ENCODE measurements at regions not wholly inside any gene's neighbourhood (a gene's known extent, or its start where the extent isn't known, plus 50 kb on each side); places are given as distances from the start of the nearest gene placed in this dataset.
A peak's percentile ranks its signal among the peaks of the same experiment; 100 is the strongest.

DNA sequence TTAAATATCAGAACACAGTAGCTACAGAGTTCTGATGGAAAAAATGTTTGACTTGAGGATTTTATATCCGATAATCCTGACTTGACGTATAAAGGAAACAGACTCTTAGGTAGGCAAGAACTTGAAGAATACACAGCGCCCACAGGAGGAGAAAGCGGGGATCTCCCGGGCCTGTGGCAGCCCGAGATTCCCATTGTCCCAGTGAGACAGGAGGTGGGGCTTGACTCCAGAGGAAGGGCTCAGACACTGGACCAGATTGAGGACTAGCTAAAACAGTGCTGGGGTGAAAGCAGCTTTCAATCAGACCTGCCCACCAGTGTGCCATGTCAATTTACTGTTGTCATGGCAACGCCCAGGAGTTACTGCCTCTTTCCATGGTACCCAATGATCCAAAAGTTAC is 51.1 kb upstream of the C14orf180 start:
- H3K9me2 ChIP-seq (ENCODE audit: insufficient read depth): no peaks in the 10 kb centered on the region
- DNase-seq (ENCODE audit: low read depth, low spot score) (no peak), ATAC-seq (no peak)
- H3K9ac ChIP-seq (ENCODE audit: low read length): no peak overlapping the region
- H3K36me3 ChIP-seq (ENCODE audit: control insufficient read depth in 1 of 2, insufficient read depth in 2 of 2, low read length in 2 of 2): no peaks in the 10 kb centered on the region
- no peaks in the 10 kb centered on the region for H4K20me1 ChIP-seq (ENCODE audit: insufficient read depth)
- no TSS peak for BruUV-seq (replicated peaks)
- H3K4me1 ChIP-seq (ENCODE audit: control insufficient read depth in 1 of 2, insufficient read depth in 2 of 2, low read length in 2 of 2): no peaks in the 10 kb centered on the region
- H3K4me3 ChIP-seq (replicated peaks in 1 of 2; ENCODE audit: low read depth in 1 of 2, low read length in 2 of 2): no peak overlapping the region
- intact Hi-C loops (cut with micrococcal nuclease): no loop called here
- H3K4me2 ChIP-seq (ENCODE audit: low read length): no peak overlapping the region
- H3K79me2 ChIP-seq (ENCODE audit: insufficient read depth, low read length): no peaks in the 10 kb centered on the region
- ChIA-PET RAD21 (ENCODE audit: low non-redundant PET in 1 of 2, low total read pairs in 2 of 2, uncharacterized antibody in 2 of 2, unreplicated experiment in 2 of 2) (no interaction called here), CTCF (no interaction called here), POLR2A (no interaction called here)
- H3K9me3 ChIP-seq (ENCODE audit: control insufficient read depth in 1 of 2, insufficient read depth in 1 of 2, low read depth in 1 of 2, low read length in 2 of 2): no peaks in the 10 kb centered on the region
- peaks cover 17% of the 10 kb centered on the region; the same call in 1 of the 2 replicates for H3K27me3 ChIP-seq (ENCODE audit: insufficient read depth, low read length)
- H2AFZ ChIP-seq (ENCODE audit: low read depth, low read length, poor library complexity, severe bottlenecking): no peak overlapping the region
- TF ChIP-seq CTCF (IDR thresholded peaks at IDR 0.05 in 2 of 3, conservative IDR thresholded peaks at IDR 0.05 in 1 of 3; ENCODE audit: borderline replicate concordance in 1 of 3, insufficient read depth in 1 of 3, low read depth in 2 of 3, low read length in 2 of 3) (peak in 1 of 3 experiments; percentile 4; a peak in 1 of 6 replicates), POLR2A (IDR thresholded peaks at IDR 0.05; ENCODE audit: borderline replicate concordance, extremely low read depth, insufficient read depth, insufficient read length) (no peak)
- H3K27ac ChIP-seq (ENCODE audit: low read depth, low read length): no peak overlapping the region
